HG02798 (cell line): ENCODE measurements at regions not wholly inside any gene's neighbourhood (a gene's known extent, or its start where the extent isn't known, plus 50 kb on each side); places are given as distances from the start of the nearest gene placed in this dataset.

Experiments used
- ATAC-seq: cut with Tn5 transposase; IDR thresholded peaks from one replicate; pipeline ENCODE4 v1.9.1; 2021; ENCODE audit warnings: mild to moderate bottlenecking; ENCODE audit not compliant: unreplicated experiment, poor library complexity

DNA sequence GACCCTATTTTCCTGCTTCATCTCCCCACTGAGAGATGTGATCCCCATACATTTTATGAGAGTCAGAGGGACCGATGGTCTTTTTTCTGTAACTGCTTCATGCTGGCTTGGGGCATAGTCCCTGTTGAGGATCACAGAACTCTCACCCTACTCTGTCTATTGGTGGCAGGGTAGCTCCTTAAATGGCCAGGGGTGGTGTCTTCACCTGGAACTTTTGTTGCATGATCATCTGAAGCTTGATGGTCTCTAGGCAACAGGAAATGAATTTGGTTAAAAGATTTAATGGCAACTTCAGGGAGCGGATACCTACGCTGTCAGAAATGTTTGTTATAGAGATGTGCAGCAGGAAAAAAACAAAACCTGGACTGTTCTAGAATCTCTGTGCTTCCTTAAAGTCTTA, 87.0 kb upstream of the GLIS3 start:
- peak; percentile 80 for ATAC-seq

DNA sequence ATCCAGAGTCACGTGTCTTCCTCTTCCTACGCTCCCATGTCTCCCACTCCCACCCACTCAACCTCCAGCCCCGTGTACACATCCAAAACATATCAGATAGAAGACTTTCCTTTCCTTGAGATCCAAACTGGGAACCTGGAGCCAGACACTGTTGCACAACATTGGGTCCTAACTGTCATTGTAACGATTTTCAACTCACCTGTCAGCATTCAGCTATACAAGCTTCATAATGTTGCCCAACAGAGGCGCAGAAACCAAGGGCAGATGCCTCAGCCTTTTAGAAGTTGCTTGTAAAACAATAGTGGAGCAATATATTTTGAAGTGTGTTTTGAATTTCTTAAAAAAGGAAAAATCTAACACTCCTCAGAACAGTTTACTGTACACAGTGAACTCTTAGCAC, 84.9 kb upstream of the GLIS3 start:
- ATAC-seq, result no peak

DNA sequence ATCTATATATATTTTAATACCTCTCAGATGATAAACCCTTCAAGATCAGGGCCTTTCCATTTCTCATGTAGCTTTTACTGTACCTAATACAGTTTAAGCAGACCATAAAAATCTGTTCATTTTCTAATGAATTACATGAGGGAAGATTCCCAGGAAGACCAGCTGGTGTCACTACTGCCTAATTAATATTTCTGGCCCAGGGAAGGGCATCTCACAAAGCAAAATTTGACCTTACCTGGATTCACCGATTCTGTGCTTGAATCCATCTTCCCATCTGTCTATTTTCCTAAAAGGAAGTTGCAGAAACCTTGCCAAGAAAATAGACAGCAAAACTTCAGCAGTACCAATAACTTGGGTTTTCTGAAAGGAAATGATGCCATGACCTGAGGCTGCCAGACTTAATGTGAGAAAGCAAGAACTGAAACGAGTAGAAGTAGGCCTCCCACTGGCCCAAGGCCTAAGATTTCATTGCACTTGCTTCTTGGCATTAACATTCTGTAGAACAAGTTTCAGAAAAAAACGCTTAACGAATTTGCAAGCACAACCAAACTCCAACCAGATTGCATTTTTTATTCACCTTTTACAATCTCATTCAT, 83.0 kb upstream of the GLIS3 start:
- ATAC-seq, result peak; percentile 55

DNA sequence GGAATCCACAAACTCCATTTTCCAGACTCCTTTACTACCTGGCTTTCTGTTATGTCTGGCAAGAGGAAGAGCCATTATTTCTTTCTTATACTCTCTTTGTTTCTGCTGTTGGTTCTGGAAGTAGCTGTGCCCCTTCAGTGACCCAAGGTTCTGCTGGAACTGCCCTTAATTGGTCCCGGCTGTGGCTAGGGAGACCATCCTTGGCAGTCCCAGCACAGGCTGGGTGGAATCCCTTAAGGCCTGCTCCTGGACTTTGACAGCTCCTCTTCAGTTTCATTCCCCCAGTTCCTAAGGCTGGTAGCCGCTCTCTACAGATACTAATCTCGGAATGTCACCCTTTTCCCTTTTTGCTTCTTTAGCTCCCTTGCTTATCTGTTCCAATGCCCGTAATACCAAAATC, 81.9 kb upstream of the GLIS3 start:
- no peak for ATAC-seq

DNA sequence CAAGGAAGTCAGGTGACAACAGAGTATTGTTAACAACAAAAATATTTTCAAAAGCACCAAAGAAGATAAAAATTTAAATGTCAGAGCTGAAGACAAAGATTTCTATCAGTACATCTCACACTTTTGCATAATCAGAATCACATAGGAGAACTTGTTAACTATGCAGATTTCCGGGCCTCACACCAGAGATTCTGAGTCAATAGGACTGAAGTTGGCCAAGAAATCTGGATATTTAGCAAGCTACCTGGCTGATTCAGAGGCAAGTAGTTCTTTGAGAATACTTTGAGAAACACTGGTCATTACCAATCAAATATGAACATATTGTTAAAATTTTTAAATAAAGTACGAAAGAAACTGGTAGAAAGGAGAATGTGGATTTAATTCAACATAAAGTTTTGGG, 80.5 kb upstream of the GLIS3 start:
- ATAC-seq, result no peak

DNA sequence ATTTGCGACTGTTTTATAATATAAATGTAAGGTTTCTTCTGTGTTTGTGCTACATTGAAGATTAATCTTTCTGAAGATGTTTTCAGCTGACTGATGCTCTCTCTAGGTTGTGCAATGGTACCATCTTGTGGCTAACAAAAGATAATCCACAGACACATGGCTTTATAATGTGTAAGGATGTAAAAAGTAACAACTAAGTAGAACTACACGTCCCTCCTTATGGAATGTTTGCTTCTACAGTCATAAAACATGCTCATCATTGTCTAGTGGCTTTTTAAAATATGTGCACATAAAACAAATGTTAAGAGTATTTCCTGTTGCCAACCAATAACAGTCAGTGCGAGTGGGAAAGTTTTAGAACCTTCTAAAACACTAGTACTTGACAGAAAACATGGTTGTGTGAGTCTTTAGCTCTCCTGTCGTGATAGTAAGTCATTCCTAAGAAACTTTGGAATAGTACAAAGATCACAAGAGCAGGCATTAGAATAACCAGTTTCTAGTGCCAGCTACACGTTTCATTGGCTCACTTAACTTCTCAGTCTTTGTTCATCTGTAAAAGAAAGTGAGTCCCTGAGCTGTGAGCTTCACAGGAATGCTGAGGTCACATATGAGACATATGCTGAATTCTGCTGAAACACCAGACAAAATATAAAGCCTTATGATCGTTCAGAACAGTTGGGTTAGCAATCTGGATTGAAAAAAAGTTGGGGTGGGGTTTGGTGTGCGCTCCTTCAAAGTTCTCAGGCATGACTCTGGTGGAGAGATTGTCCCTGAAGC, 75.7 kb upstream of the GLIS3 start:
- no peak for ATAC-seq

DNA sequence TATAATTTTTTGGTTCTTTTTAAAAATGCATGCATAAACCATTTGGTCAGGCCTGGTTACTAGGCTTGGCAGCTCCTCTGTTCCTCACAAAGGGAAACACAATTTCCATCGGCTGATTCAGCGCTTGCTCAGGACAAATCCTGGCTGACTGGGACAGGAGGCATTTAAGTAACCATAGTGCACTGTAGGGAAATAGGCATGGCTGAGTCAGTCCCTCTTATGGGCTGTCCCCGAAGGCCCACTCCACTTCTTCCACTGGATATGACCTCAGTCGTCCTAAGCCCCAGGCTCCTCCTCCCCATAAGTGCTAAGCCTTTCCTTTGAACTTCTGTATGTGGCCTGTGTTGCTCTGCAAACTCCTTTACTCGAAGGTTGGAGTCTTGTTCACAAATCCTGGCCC, 71.2 kb upstream of the GLIS3 start:
- ATAC-seq, result no peak

DNA sequence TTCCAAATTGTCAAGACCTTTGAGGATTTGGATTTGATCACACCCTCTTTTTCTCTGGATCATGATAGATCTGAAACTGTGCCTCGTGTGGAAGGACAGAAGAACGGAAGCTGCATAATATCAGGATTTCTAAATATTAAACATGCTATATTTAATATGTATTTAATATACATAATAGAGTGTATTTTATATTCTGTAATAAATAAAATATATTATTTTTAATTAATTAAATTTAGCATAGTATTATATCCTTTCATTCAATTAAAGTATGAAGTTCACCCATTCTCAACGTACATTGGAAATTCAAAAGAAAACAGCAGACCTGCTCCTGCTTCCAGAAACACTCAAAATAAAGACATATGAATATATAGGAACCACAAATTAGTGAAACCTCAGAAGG, 70.6 kb upstream of the GLIS3 start:
- no peak for ATAC-seq

DNA sequence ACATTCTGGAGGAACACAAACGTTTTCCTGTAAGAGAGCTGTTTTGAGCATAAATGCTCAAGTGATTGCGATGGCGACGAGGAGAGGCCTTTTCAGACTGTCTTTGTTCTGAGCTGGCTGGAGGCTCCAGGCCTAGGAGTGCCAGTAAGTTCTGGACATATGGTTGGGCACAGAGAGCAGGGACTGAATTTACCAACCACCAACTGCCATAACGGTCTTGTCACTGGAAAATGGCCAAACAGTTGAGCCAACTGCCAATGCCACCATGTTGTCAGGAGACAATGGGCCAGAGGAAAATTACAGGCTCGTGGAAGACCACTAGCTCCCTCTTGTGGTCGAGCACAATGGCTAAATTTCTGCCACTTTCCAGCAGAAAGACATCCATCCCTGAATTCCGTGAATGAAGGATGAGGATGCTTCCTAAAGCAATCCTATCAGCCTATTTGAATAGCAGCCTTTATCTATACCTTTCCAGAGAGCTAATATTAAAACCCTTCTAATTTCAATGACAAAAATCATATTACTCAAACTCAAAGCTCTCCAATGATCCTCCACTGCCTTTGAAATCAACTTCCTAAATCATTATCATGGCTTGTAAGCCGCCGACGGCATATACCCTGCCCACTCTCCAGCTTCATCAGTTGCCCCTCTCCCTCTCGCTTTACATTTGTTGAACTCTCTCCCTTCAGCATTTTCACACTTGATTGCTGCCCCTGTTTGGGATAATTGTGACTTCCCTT, 66.9 kb upstream of the GLIS3 start:
- ATAC-seq, result no peak

DNA sequence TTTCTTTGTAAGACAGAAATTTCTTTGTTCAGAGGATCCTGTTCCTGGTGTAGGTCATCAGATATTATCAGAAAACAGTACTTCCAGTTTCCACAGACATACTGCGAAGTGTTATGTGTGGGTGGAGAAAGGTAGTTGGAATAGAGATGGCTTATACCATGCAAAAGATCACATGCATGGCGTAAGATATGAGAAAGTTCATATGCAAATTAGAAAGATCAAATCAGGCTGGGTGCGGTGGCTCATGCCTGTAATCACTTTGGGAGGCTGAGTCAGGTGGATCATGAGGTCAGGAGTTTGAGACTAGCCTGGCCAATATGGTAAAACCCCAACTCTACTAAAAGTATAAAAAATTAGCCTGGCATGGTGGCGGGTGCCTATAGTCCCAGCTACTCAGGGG, 65.2 kb upstream of the GLIS3 start:
- no peak for ATAC-seq

DNA sequence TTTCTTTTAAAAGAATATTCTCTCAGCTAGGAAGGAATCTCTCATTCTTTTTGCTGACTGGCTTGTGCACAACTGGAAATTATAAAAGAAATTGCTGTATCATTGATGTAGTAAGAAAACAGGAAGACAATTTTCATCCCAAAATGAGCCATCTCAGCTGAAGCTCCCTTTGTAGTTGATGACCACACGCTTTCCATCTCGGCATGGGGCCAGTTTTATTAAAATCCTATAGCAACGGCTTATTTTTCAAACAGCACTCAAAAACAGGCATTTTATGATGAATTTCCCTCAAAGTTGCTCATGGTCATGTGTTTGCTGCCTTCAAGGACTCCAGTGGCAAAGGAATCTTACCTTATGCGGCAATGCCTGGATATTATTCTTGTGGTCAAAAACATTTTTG, 62.4 kb upstream of the GLIS3 start:
- ATAC-seq, result no peak

DNA sequence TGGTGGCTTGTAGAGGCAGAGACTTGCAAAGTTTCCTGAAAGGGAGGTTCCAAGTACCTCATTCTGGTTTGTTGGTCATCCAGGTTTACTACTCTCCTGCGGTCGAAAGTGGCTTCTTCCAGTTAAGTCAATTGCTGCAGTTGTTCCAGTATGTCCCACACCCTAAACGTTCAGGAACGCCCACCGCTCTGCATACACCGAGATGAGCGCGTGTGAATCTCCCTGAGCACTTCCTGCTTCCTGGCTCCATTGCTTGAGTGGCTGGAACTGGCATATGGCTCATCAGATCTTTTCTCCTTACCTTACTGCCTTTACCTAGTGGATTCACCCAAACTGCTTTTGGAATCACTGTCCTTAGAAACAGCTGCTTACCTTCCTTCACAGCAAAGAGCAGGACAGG, 59.1 kb upstream of the GLIS3 start:
- no peak for ATAC-seq

DNA sequence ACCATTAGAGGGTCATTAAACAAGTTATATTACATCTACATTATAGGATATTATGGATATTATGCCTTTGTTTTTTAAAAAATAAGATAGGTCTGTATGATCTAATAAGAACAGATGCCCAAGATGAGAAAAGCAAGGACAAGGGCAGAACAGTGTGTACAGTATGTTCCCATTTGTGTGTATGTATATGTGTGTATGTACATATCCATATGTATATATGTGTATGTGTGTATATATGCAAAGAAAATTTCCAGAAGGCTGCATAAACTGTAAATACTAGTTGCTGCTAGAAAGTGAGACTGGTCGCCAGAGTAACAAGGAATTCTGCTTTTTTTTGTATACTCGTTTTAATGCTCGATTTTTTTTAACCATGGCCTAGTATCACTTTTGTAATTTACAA, 58.1 kb upstream of the GLIS3 start:
- no peak for ATAC-seq

DNA sequence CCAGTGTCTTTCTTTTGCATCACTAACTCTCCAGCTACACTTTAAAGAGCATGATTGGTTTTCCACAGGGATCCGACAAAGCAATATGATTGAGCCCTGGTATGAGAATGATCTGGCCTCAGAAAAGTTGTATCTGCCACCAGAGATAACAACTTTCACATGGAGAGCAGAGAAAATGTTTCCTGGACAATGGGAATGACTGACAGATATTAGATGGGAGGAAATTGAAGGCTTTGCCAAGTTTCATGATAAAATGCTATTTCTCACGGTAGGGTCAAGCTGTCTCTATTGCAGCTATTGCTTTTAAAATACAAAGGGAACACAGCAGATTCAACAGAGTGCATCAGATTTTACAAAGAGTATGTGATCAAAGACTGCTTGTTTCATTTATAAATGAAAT, 56.4 kb upstream of the GLIS3 start:
- no peak for ATAC-seq

DNA sequence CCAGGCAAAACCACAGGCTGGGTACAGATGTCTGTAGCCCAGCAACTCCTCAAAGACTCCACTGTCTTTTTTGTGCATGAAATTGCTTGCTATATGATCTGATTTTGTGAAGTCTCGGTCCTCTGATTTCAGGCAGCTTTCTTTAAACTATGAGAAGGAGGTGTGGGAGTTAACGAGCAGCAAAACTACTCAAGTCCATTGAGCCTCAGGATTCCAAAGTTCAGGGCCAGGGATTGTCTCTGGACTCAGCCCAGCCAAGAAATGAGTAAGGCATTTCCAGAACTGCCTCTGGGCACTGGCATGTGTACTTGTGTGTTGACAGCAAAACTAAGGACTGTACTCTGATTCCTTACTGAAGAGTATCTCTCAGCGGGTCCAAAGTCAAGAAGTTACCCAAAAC, 53.4 kb upstream of the GLIS3 start:
- no peak for ATAC-seq

DNA sequence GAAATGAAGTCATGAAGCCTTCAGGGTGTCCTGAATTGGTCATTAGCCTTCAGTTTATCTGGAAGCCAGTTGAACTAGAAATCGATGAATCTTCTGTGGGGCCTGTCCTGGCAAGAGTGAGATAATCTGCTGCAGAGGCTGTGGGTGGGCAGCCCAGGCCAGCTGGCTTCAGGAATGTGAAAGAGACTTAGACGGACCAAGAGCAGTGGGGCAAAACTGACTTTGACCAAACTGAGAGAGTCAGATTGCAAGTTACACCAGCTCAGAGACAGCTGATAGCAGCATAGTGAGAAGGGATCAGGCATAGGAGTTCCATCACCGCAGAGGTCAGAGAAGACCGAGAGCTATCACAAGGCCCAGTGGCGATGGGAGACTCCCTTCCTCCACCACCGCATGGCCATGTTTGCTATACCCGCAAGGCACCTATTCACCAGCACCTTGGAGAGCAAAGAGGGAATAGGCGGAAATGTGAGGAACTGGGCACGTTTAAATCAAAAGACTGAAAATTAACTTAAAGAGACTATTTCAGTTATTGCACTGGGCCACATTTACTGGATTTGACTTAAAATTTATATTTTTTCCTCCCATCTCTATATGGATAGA, 50.0 kb upstream of the GLIS3 start:
- ATAC-seq, result no peak
